ENCODE measurements at regions not wholly inside any gene's neighbourhood (a gene's known extent, or its start where the extent isn't known, plus 50 kb on each side); places are given as distances from the start of the nearest gene placed in this dataset.

- no peak overlapping the region for H3K27ac ChIP-seq (ENCODE audit: low read depth, low read length)
- no peaks in the 10 kb centered on the region for H3K36me3 ChIP-seq (ENCODE audit: control insufficient read depth in 1 of 2, insufficient read depth in 2 of 2, low read length in 2 of 2)
- H3K4me3 ChIP-seq (ENCODE audit: low read depth in 1 of 2, low read length in 2 of 2): no peak overlapping the region
- H3K9me3 ChIP-seq (ENCODE audit: control insufficient read depth in 1 of 2, low read length in 2 of 2): no peaks in the 10 kb centered on the region
- H3K9ac ChIP-seq (ENCODE audit: low read depth in 1 of 2, low read length in 2 of 2): no peak overlapping the region
- H3K27me3 ChIP-seq (ENCODE audit: control insufficient read depth in 1 of 2, insufficient read depth in 2 of 2, low read length in 2 of 2): peaks cover 0 to 12% of the 10 kb centered on the region in 2 donors
- H3K4me1 ChIP-seq (ENCODE audit: control insufficient read depth in 1 of 2, insufficient read depth in 2 of 2, low read length in 2 of 2): no peaks in the 10 kb centered on the region
Measured at GRCh38 chr5:61771062-61771461, 439.0 kb downstream of the ZSWIM6 start.

GRCh38 chr5:61771808-61772207, 439.8 kb downstream of the ZSWIM6 start:
- H3K9ac ChIP-seq (ENCODE audit: low read depth in 1 of 2, low read length in 2 of 2): no peak overlapping the region
- H3K27ac ChIP-seq (ENCODE audit: low read depth, low read length): no peak overlapping the region
- H3K9me3 ChIP-seq (ENCODE audit: control insufficient read depth in 1 of 2, low read length in 2 of 2): no peaks in the 10 kb centered on the region
- H3K27me3 ChIP-seq (ENCODE audit: control insufficient read depth in 1 of 2, insufficient read depth in 2 of 2, low read length in 2 of 2): peaks cover 0 to 12% of the 10 kb centered on the region in 2 donors
- H3K36me3 ChIP-seq (ENCODE audit: control insufficient read depth in 1 of 2, insufficient read depth in 2 of 2, low read length in 2 of 2): no peaks in the 10 kb centered on the region
- H3K4me3 ChIP-seq (ENCODE audit: low read depth in 1 of 2, low read length in 2 of 2): no peak overlapping the region
- H3K4me1 ChIP-seq (ENCODE audit: control insufficient read depth in 1 of 2, insufficient read depth in 2 of 2, low read length in 2 of 2): no peaks in the 10 kb centered on the region

- H3K9me3 ChIP-seq (ENCODE audit: control insufficient read depth in 1 of 2, low read length in 2 of 2): no peaks in the 10 kb centered on the region
- H3K27ac ChIP-seq (ENCODE audit: low read depth, low read length): no peak overlapping the region
- H3K4me1 ChIP-seq (ENCODE audit: control insufficient read depth in 1 of 2, insufficient read depth in 2 of 2, low read length in 2 of 2): no peaks in the 10 kb centered on the region
- H3K27me3 ChIP-seq (ENCODE audit: control insufficient read depth in 1 of 2, insufficient read depth in 2 of 2, low read length in 2 of 2): peaks cover 4 to 12% of the 10 kb centered on the region in 2 donors
- H3K9ac ChIP-seq (ENCODE audit: low read depth in 1 of 2, low read length in 2 of 2): no peak overlapping the region
- H3K36me3 ChIP-seq (ENCODE audit: control insufficient read depth in 1 of 2, insufficient read depth in 2 of 2, low read length in 2 of 2): no peaks in the 10 kb centered on the region
- no peak overlapping the region for H3K4me3 ChIP-seq (ENCODE audit: low read depth in 1 of 2, low read length in 2 of 2)
Measured at GRCh38 chr5:61775901-61776300, 443.8 kb downstream of the ZSWIM6 start.

- Histone ChIP-seq H3K9me3 (ENCODE audit: control insufficient read depth in 1 of 2, low read length in 2 of 2) (no peaks in the 10 kb centered on the region), H3K27ac (ENCODE audit: low read depth, low read length) (no peak overlapping the region), H3K36me3 (ENCODE audit: control insufficient read depth in 1 of 2, insufficient read depth in 2 of 2, low read length in 2 of 2) (no peaks in the 10 kb centered on the region), H3K4me1 (ENCODE audit: control insufficient read depth in 1 of 2, insufficient read depth in 2 of 2, low read length in 2 of 2) (no peaks in the 10 kb centered on the region), H3K4me3 (ENCODE audit: low read depth in 1 of 2, low read length in 2 of 2) (no peak overlapping the region), H3K9ac (ENCODE audit: low read depth in 1 of 2, low read length in 2 of 2) (no peak overlapping the region), H3K27me3 (ENCODE audit: control insufficient read depth in 1 of 2, insufficient read depth in 2 of 2, low read length in 2 of 2) (peaks cover 4 to 5% of the 10 kb centered on the region in 2 donors)
Measured at GRCh38 chr5:61777292-61777691, 445.2 kb downstream of the ZSWIM6 start.

- no peak overlapping the region for H3K27ac ChIP-seq (ENCODE audit: low read depth, low read length)
- H3K4me3 ChIP-seq (ENCODE audit: low read depth in 1 of 2, low read length in 2 of 2): no peak overlapping the region
- H3K9ac ChIP-seq (ENCODE audit: low read depth in 1 of 2, low read length in 2 of 2): no peak overlapping the region
Measured at GRCh38 chr5:61779743-61780142, 447.7 kb downstream of the ZSWIM6 start.

GRCh38 chr5:61783481-61783880, 451.4 kb downstream of the ZSWIM6 start:
- Histone ChIP-seq H3K9me3 (ENCODE audit: control insufficient read depth in 1 of 2, low read length in 2 of 2) (no peaks in the 10 kb centered on the region), H3K27me3 (ENCODE audit: control insufficient read depth in 1 of 2, insufficient read depth in 2 of 2, low read length in 2 of 2) (peaks cover 0 to 4% of the 10 kb centered on the region in 2 donors), H3K4me1 (ENCODE audit: control insufficient read depth in 1 of 2, insufficient read depth in 2 of 2, low read length in 2 of 2) (no peaks in the 10 kb centered on the region), H3K27ac (ENCODE audit: low read depth, low read length) (no peak overlapping the region), H3K9ac (ENCODE audit: low read depth in 1 of 2, low read length in 2 of 2) (no peak overlapping the region), H3K36me3 (ENCODE audit: control insufficient read depth in 1 of 2, insufficient read depth in 2 of 2, low read length in 2 of 2) (no peaks in the 10 kb centered on the region), H3K4me3 (ENCODE audit: low read depth in 1 of 2, low read length in 2 of 2) (no peak overlapping the region)

More at GRCh38 chr5:61779743-61780142, 447.7 kb downstream of the ZSWIM6 start:
- no peaks in the 10 kb centered on the region for H3K36me3 ChIP-seq (ENCODE audit: control insufficient read depth in 1 of 2, insufficient read depth in 2 of 2, low read length in 2 of 2)
- H3K9me3 ChIP-seq (ENCODE audit: control insufficient read depth in 1 of 2, low read length in 2 of 2): no peaks in the 10 kb centered on the region
- H3K4me1 ChIP-seq (ENCODE audit: control insufficient read depth in 1 of 2, insufficient read depth in 2 of 2, low read length in 2 of 2): no peaks in the 10 kb centered on the region
- H3K27me3 ChIP-seq (ENCODE audit: control insufficient read depth in 1 of 2, insufficient read depth in 2 of 2, low read length in 2 of 2): peaks cover 4 to 5% of the 10 kb centered on the region in 2 donors

GRCh38 chr5:61784341-61784740, 452.3 kb downstream of the ZSWIM6 start:
- Histone ChIP-seq H3K36me3 (ENCODE audit: control insufficient read depth in 1 of 2, insufficient read depth in 2 of 2, low read length in 2 of 2) (no peaks in the 10 kb centered on the region), H3K9me3 (ENCODE audit: control insufficient read depth in 1 of 2, low read length in 2 of 2) (no peaks in the 10 kb centered on the region), H3K27me3 (ENCODE audit: control insufficient read depth in 1 of 2, insufficient read depth in 2 of 2, low read length in 2 of 2) (no peaks in the 10 kb centered on the region), H3K4me3 (ENCODE audit: low read depth in 1 of 2, low read length in 2 of 2) (no peak overlapping the region), H3K4me1 (ENCODE audit: control insufficient read depth in 1 of 2, insufficient read depth in 2 of 2, low read length in 2 of 2) (no peaks in the 10 kb centered on the region), H3K27ac (ENCODE audit: low read depth, low read length) (no peak overlapping the region), H3K9ac (ENCODE audit: low read depth in 1 of 2, low read length in 2 of 2) (no peak overlapping the region)

- H3K36me3 ChIP-seq (ENCODE audit: control insufficient read depth in 1 of 2, insufficient read depth in 2 of 2, low read length in 2 of 2): no peaks in the 10 kb centered on the region
- H3K9me3 ChIP-seq (ENCODE audit: control insufficient read depth in 1 of 2, low read length in 2 of 2): no peaks in the 10 kb centered on the region
- peaks cover 5 to 14% of the 10 kb centered on the region in 2 donors for H3K4me1 ChIP-seq (ENCODE audit: control insufficient read depth in 1 of 2, insufficient read depth in 2 of 2, low read length in 2 of 2)
- no peaks in the 10 kb centered on the region for H3K27me3 ChIP-seq (ENCODE audit: control insufficient read depth in 1 of 2, insufficient read depth in 2 of 2, low read length in 2 of 2)
- no peak overlapping the region for H3K27ac ChIP-seq (ENCODE audit: low read depth, low read length)
- no peak overlapping the region for H3K9ac ChIP-seq (ENCODE audit: low read depth in 1 of 2, low read length in 2 of 2)
- H3K4me3 ChIP-seq (ENCODE audit: low read depth in 1 of 2, low read length in 2 of 2): no peak overlapping the region
Measured at GRCh38 chr5:61788548-61788947, 456.5 kb downstream of the ZSWIM6 start.

- Histone ChIP-seq H3K9ac (ENCODE audit: low read depth in 1 of 2, low read length in 2 of 2) (no peak overlapping the region), H3K27ac (ENCODE audit: low read depth, low read length) (no peak overlapping the region), H3K36me3 (ENCODE audit: control insufficient read depth in 1 of 2, insufficient read depth in 2 of 2, low read length in 2 of 2) (no peaks in the 10 kb centered on the region), H3K27me3 (ENCODE audit: control insufficient read depth in 1 of 2, insufficient read depth in 2 of 2, low read length in 2 of 2) (no peaks in the 10 kb centered on the region), H3K4me1 (ENCODE audit: control insufficient read depth in 1 of 2, insufficient read depth in 2 of 2, low read length in 2 of 2) (peaks cover 5 to 14% of the 10 kb centered on the region in 2 donors), H3K4me3 (ENCODE audit: low read depth in 1 of 2, low read length in 2 of 2) (no peak overlapping the region), H3K9me3 (ENCODE audit: control insufficient read depth in 1 of 2, low read length in 2 of 2) (no peaks in the 10 kb centered on the region)
Measured at GRCh38 chr5:61790007-61790406, 457.9 kb downstream of the ZSWIM6 start.

GRCh38 chr5:61790678-61791077, 458.6 kb downstream of the ZSWIM6 start:
- H3K27me3 ChIP-seq (ENCODE audit: control insufficient read depth in 1 of 2, insufficient read depth in 2 of 2, low read length in 2 of 2): no peaks in the 10 kb centered on the region
- H3K36me3 ChIP-seq (ENCODE audit: control insufficient read depth in 1 of 2, insufficient read depth in 2 of 2, low read length in 2 of 2): no peaks in the 10 kb centered on the region
- H3K27ac ChIP-seq (ENCODE audit: low read depth, low read length): no peak overlapping the region
- H3K4me1 ChIP-seq (ENCODE audit: control insufficient read depth in 1 of 2, insufficient read depth in 2 of 2, low read length in 2 of 2): peaks cover 5 to 14% of the 10 kb centered on the region in 2 donors
- no peak overlapping the region for H3K9ac ChIP-seq (ENCODE audit: low read depth in 1 of 2, low read length in 2 of 2)
- peak overlapping the region in 1 of 2 donors; percentile 31 for H3K4me3 ChIP-seq (ENCODE audit: low read depth in 1 of 2, low read length in 2 of 2)
- H3K9me3 ChIP-seq (ENCODE audit: control insufficient read depth in 1 of 2, low read length in 2 of 2): no peaks in the 10 kb centered on the region

- no peaks in the 10 kb centered on the region for H3K27me3 ChIP-seq (ENCODE audit: control insufficient read depth in 1 of 2, insufficient read depth in 2 of 2, low read length in 2 of 2)
- H3K27ac ChIP-seq (ENCODE audit: low read depth, low read length): no peak overlapping the region
- no peaks in the 10 kb centered on the region for H3K4me1 ChIP-seq (ENCODE audit: control insufficient read depth in 1 of 2, insufficient read depth in 2 of 2, low read length in 2 of 2)
- no peak overlapping the region for H3K4me3 ChIP-seq (ENCODE audit: low read depth in 1 of 2, low read length in 2 of 2)
- H3K9me3 ChIP-seq (ENCODE audit: control insufficient read depth in 1 of 2, low read length in 2 of 2): no peaks in the 10 kb centered on the region
- H3K9ac ChIP-seq (ENCODE audit: low read depth in 1 of 2, low read length in 2 of 2): no peak overlapping the region
- no peaks in the 10 kb centered on the region for H3K36me3 ChIP-seq (ENCODE audit: control insufficient read depth in 1 of 2, insufficient read depth in 2 of 2, low read length in 2 of 2)
Measured at GRCh38 chr5:61796773-61797172, 464.7 kb downstream of the ZSWIM6 start.
